Stimulated activated CD8-positive, alpha-beta memory T cell treated with anti-CD3 and anti-CD28 coated beads, Interleukin-12 subunit alpha, Interleukin-12 subunit beta, amount 100 ng/mL, for 4 hours (primary cell): ENCODE measurements at regions not wholly inside any gene's neighbourhood (a gene's known extent, or its start where the extent isn't known, plus 50 kb on each side); places are given as distances from the start of the nearest gene placed in this dataset.

Source experiments
- DNase-seq: peaks from one replicate; pipeline ENCODE4 v3.0.0-alpha.2; 2020; ENCODE audit warnings: low read depth

DNA sequence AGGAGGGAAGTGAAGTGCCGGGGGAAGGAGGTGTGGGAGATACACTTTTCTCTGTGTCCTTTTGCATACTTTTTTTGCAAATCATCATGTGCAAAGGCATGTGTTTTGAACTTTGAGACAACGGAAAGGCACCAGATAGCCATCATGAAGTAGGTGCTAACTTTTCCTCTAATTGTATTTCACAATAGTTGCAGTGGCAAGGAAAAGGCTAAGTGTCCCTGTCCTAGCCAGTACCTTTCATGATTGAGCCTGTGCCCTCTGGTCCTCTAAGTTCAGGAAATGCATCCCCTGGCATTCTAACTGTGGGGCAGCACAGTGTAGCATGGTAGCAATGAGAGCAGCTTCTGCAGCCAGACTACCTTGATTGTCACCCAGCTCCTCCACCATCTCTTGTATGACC, 186.2 kb downstream of the ADSS2 start:
- no peak for DNase-seq

DNA sequence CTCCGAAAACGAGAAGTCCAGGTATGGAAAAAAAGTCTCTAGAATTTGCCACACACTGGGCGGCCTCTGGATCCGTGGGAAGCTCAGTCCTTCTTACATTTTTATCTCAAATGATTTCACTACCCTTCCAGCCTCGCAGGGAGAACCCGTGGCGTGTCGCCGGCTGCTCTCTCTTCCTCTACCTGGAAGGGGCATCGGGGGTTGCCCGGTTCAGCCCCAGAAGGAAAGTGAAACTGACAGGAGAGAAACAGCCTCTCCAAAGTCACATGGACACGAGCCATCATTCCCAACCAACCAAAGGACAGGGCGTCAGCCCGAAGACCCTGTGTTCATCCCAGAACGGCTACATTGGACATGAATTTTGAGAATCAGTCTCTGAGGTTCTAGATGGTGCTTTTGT, 182.5 kb downstream of the ADSS2 start:
- DNase-seq: no peak

DNA sequence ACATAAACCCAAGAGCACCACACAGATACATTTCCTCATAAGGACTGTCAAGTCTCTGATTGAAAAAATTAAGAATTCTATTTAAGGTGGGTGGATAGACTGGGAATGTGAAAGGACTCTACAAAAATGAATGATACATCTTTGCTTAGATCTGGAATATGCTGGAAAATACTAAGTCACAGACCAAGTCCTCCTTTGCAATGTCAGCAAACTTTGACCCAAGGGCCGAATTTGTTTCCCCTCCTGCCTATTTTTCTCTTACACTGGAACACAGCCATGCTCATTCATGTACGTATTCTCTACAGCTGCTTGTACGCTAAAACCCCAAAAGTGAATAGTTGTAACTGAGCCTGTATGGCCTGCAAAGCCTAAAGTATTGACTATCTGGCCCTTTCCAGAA, 180.7 kb downstream of the ADSS2 start:
- DNase-seq: no peak

DNA sequence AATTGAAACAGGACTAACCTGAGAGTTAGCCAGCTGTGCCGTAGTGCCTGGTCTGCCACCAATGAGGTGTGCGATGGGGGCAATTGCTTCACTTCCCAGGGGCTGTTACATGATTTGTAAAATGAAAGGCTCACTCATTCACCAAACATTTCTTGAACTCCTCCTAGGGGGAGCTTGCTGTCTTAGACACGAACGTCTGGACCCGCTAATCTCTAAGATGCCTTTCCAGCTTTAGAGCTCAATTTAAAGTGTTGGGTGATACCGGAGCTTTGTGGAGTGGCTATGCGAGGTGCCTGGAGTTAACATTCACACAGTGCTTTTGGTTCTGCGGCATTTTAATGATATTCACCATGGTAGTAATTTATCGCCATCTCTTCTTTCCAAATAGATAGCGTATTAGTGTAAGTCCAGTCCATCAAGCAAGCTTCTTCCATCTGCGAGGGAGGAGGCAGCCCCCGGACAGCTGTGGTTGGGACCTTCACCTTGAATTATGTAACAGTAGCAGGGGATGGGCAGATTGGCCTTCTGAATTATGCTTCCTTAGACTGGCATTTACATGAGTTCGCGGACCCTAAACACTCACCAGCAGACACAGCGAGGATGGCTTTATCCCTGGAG, 179.9 kb downstream of the ADSS2 start:
- DNase-seq: no peak

DNA sequence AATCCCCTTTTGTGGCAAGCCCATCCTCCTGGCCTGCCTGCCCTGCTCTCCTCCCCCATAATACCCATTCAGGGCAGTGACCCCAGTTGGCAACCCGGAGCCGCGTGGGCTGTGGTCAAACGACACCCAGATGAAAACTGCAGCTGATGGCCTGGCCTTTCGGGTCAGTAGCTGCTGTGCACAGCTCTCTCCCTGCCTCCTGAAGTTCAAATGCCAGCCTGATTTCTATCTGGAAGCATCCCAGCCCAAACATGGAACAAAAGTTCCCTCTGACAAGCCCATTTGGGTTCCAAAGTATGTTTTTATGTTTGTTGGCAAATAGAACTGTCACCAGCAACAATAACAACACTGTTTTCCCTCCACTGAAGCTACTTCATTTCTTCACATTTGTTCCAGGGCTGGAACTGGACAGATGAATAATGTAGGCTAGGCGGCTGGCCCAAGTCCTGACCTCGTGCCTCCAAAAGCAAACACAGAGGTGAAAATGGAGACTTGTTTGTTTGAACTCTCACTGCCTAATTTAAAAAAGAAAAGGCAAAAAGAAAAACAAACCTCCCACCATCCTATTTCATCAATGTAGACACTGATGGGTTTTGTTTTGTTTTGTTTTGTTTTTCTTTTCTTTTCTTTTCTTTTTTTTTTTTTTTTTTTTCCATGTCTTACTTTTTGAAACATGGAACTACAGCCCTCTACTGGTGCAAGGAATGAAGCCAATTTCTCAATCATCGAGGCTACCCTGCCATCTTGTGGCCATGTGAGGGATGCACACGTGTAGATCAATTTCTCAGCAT, 179.0 kb downstream of the ADSS2 start:
- peak; percentile 35 for DNase-seq

DNA sequence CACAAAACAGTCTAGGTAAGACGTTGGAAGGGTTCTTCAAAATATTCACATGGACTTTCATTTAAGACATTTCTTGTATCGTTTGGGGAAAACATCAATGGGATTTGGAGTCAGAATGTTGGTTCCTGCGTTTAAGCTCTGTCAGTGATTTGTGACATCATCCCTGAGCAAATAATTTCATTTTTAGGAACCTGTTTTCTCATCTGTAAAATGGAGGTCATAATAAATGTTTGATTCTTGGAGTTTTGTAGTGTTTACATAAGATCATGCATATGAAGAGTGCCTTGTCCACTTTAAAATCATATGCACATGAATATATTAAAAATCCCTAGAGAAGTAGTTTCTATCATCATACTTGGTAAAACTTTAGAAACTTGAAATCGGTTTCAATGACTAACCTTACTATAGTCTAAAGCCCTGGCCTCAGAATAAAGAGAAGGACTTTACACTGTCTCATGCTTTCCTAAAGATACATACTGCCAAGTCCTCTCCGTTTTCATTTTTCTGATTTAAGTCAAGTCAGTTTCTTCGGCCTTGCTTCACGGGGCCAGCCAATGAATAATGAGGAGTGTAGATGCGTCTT, 178.4 kb downstream of the ADSS2 start:
- DNase-seq: no peak

DNA sequence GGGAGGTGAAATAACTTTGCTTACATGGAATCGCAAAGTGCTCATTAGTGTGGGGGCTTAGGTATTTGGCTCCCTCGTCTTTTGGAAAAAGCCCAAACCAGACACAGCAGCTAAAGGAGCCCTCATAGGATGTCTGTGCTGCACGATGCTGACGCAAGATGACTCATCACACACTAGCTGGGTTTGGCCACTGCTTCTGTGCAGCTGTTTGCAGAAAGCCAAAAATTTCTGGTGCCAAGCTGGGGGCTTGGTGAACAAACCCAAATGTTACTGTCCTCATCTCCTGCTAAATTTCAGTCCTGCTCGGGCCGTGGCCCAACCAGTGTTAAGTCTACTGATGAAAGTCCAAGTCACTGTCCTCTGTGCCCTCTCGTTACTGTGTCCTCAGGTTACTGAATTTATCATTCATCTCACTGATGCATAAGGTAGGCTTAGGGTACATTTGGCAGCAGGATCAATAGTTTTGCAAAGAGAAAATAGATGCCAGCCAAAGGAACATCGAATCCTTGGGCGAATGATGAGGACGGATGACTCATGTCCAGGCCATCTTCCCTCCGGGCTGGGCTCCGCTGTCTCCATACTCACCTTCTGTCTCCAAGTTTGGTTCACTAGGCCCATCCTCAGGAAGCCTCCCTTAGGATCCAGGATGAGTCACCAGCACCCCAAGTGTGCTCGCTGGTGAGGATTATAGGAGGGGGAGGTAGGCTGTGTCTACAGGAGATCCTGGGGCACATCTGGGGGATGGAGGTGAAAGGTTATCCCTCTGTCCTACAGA, 177.7 kb downstream of the ADSS2 start:
- no peak for DNase-seq

DNA sequence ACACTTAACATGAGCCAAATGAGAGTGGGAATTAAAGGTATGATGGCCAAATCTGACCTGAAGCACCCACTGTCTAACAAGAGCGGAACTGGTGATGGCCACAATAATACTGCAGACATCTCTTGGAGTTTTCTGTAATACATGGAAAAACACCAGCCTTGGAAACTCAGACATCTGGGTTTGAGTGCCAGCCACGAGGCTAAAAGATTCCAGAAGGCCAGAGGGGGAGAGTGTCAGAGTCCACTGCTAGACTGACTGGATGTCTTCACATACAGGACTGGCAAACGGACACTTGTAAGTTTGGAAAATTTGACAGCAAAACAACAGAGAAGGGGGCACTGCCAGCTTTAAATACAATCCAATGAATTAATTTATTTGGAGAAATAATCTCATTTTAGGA, 175.1 kb downstream of the ADSS2 start:
- no peak for DNase-seq

DNA sequence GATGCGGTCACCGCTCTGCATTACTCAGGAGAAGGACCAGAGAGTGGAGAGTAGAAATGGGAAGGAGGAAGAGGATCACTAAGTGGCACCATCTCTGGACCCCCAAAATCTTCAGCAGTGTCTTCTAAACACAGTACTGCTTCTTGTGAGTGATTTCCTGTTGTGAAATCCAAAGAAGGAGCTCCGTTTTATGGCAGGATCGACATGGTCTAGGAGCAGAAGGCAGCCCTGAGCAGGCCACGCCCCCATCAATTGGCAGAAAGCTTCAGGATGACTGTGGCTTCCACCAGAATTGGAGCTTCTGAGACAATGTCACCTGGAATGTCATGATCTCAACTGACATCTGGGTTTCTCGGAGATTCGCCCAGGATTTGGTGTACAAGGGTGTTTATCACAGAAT, 171.5 kb downstream of the ADSS2 start:
- no peak for DNase-seq

DNA sequence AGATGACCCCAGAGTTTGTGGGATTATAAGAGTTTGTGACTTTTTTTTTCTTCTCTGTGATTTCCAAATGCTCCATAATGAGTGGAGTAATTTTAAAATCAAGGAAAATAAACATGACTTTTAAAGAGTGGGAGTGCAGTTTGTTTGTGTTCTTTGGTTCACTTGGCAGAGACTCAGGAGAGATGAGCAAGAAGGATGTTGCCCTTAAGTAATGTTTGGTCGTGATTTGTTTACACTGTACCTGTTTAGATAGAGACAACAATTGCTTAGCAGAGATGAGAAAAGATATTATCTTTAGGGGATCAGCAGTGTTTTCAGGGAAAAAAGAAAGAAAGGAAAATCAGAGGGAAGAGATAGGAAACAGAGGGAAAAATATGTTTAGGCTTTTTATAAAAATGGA, 170.8 kb downstream of the ADSS2 start:
- DNase-seq: no peak

DNA sequence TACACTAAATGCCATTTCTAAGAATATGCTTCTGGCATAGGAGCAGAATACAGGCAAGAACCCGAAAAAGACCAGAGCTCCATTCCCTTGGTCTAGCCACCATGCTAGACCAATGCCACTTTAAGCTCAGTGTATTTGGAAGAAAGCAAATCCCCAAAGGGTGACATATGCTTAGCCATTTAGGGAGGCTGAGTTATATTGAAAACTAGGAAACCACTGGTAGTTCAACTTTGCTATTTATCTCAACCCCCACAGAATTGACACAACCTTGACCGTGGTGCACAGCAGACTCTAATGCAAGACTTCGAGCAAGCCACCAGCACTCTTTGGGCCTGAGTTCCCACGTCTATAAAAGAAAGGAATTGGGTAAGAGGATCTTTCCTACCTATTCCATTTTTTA, 167.9 kb downstream of the ADSS2 start:
- no peak for DNase-seq

DNA sequence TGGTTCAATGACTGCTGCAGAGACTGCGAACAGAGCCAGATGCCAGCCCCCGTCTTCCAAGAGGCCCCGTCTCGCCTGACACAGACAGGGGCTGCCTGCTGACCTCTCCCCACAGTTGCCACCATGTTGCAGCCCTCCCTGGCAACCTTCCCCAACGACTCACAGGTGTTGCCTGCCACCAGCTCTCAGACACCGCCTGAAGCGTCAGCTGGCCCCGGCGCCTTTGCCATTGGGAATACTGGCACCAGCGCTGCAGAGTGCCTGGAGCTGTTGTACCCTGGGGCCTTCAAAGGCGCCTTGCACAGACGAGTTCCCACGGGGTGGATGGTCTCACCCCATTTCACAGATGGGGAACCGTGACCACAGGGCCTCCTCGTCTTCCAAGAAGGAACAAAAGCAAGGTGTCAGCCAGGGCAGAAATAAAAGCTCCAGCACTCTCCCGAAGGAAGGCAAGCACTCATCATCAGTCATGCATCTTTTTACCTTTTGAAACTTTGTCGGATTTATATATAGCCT, 167.0 kb downstream of the ADSS2 start:
- DNase-seq: no peak

DNA sequence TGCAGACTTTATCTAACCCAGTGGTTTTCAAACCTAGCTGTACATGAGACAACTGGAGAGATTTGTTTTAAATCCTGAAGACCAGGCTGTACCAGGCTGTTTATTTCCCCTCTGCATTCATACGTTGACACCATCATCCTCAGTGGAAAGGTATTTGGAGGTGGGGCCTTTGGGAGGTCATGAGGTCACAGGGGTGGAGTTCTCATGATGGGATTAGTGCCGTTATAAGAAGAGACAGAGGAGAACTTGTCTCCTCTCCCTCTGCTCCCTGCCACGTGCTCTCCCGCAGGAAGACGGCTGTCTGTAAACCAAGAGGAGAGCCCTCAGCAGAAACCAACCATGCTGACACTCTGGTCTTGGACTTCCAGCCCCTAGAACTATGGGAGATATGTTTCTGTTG, 165.4 kb downstream of the ADSS2 start:
- no peak for DNase-seq

DNA sequence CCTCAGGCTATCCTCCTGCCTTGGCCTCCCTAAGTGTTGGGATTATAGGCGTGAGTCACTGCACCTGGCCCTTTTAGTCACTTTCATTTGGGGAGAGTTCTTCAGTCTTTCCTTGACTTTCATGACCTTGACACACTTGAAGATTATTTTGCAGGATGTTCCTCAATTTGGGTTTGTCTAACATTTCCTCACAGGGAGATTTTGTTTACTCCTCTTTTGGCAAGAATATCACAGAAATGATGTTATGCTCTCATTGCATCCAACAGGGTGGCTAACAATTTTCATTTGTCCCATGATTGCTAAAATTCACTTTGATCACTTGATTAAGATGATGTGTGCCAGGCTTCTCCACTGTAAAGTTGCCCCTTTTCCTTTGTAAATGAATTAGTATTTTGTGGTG, 164.0 kb downstream of the ADSS2 start:
- no peak for DNase-seq

DNA sequence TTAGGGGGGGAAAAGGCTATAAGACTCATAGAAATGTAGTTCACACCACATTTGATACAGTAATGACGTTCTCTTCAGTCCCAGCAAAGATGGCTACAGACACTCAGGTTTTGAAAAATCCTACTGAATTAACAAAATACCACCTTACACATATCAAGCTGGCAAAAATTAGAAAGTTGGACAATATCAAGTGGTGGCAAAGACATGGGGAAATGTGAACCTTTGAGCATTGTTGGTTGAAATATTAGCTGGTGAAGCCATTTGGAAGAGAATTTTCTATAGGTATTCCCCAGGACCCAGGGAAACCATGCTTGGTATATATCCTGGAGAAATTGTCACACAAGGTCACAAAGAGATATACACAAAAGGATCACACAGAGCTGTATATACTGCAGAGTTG, 163.0 kb downstream of the ADSS2 start:
- DNase-seq: no peak

DNA sequence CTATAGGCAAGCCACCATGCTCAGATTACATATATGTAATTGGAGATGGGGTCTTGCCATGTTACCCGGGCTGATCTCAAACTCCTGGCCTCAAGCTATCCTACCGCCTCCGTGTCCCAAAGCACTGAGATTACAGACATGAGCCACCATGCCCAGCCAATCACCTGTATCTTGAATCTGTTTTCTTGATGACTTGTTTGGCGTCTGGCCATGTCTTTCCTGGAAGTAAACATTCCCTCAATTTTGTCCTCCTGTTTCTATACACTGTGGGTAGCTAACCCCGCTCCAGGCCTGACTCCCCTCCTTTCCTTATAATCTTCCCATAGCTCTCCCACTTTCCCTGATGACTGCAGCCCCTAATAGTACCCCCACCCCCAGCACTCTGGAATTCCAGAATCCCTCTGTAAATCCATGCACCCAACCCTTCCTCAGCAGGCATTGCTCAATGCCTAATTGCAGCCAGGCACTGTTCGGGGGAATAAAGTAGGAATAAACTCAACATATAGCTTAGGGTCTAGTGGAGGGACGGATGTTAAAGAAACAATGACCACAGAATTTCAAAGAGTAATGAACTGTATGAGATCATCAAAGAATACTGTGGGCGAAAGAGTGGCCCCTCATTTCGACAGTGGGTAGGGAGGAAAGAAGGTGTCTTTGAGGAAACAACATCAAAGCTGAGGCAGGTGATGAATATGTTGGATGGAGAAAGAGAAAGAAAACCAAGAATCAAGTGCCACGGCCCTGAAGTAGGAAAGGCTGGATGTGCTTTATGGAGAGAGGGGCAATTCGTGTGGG, 161.5 kb downstream of the ADSS2 start:
- no peak for DNase-seq

DNA sequence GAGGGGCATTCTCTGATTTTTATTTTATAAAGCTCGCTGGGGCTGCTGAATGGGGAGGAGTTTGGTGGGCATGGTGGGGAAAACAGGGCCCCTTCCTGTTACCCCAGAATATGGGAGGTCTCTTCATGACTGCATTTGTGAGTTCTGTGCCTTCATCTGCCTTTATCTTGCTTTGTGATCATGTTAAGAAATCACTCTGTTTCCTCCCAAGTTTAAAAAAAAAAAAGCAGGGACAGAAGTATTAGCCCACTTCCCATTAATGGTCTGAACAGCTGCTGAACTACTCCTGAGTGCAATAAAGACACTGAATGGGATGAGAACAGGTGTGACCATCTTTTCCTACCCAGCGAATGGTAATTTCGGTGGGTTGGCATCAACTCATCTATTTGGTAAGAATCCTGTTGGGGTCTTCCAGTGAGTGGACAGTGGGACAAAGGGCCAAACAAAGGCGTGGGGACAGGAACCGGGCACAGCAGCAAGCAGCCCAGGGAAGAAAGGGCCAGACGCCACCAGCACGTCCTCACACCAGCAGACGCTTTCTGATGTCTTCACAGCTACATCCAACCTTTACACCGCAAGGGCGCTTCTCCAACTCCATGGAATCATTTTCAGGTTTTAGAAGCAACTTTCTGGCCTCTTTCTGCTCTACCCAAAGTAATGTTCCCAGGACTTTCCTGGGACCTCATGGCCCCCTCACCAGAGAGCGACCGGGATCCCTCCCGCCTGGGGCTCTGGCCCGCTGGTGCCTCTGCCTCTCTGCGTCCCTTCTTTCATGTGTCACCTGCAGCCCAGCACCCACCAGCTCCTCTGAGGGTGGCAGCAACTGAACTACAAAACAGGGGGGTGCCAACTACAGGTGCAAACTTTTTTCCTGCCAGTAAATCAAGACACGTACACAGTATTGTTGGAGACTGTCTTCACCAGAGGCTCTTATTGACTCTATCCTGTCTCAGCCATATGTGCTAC, 160.2 kb downstream of the ADSS2 start:
- no peak for DNase-seq

DNA sequence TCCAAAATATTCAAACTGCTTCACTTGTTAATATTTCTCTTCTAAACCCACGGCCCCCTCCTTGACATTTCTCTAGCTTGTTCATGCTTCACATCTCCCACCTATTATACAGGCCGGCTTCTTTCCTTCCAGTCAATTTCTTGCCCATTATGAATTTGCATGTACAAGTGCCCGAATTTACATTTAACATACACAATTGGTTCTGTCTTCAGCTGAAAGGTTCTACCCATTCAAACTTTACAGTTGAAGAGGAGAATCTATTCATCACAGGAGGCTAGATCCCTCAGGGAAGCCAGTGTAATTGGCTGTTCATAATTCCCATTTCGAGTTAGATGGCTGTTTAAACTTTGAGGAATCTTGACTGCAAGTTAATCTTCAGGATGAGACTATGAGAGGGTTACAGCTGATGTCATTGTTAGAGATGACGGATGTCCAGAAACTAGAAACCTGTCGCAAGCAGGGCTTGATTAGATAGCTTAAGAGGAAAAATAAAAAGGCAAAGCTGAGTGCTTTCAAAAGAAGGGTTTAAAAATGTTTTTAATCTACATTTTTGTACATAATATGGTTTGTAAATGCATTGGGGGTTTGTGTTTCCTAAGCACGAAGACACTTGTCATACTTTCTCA, 157.0 kb downstream of the ADSS2 start:
- no peak for DNase-seq

DNA sequence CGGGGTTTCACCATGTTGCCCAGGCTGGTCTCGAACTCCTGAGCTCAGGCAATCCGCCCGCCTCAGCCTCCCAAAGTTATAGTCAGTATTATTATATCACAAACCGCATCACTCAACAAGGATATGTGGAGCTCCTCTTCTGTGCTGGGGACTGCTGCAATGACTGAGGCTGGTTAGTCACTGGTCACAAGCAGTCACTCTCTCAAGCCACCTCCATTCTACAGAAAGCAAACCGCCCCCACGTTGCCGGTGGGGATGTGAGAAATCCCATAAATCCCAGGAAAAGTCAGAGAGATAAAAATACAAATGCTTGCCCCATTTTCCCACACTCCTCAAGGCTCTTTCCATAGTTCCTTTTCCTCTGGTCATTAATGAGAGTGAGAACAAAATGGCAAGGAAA, 155.7 kb downstream of the ADSS2 start:
- DNase-seq: no peak

DNA sequence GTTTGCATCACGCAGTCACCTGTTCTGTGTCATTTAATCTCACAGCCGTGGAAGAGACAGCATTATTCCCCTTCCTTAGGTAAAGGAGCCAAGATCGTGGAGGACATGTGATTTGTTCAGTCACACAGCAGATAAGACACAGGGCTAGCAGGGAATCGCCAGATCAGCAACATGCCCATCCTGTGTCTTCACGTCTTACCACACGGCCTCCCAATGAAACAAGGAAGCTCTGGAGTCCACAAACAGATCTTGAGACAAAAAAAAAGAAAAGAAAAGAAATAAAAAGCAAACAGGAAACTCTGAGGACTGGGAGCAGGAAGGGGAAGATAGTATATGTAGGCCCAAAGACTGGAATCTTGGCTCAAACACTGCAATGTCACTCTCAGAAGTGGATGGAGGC, 155.3 kb downstream of the ADSS2 start:
- DNase-seq: no peak
